ENCODE measurements at regions not wholly inside any gene's neighbourhood (a gene's known extent, or its start where the extent isn't known, plus 50 kb on each side); places are given as distances from the start of the nearest gene placed in this dataset.

- TF ChIP-seq, protein P1, sequence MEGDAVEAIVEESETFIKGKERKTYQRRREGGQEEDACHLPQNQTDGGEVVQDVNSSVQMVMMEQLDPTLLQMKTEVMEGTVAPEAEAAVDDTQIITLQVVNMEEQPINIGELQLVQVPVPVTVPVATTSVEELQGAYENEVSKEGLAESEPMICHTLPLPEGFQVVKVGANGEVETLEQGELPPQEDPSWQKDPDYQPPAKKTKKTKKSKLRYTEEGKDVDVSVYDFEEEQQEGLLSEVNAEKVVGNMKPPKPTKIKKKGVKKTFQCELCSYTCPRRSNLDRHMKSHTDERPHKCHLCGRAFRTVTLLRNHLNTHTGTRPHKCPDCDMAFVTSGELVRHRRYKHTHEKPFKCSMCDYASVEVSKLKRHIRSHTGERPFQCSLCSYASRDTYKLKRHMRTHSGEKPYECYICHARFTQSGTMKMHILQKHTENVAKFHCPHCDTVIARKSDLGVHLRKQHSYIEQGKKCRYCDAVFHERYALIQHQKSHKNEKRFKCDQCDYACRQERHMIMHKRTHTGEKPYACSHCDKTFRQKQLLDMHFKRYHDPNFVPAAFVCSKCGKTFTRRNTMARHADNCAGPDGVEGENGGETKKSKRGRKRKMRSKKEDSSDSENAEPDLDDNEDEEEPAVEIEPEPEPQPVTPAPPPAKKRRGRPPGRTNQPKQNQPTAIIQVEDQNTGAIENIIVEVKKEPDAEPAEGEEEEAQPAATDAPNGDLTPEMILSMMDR (IDR thresholded peaks at IDR 0.05) = no peak
- no peak for TF ChIP-seq POLR2A (IDR thresholded peaks at IDR 0.05)
Measured at GRCh38 chr6:16901782-16902181, 140.5 kb upstream of the ATXN1 start.
